Adrenal gland (tissue), 5 donors: ENCODE measurements at regions not wholly inside any gene's neighbourhood (a gene's known extent, or its start where the extent isn't known, plus 50 kb on each side); places are given as distances from the start of the nearest gene placed in this dataset.

Source experiments
- CTCF ChIP-seq, 6 experiments: fragments of 450-650 bp in 4 of 6; fragments of 200-600 bp in 2 of 6; sonication (generic) in 1 of 6; IDR thresholded peaks; 1 replicate in 5 of 6; 2 replicates in 1 of 6; pipeline versions ENCODE4 v1.5.1 to v1.8.0; 2016 to 2021; ENCODE audit warnings: antibody characterized with exemption in 6 of 6, mild to moderate bottlenecking in 2 of 6, moderate library complexity in 1 of 6
- POLR2A ChIP-seq, 2 donors: fragments of 450-650 bp; IDR thresholded peaks; one replicate each; pipeline ENCODE4 v1.6.1; 2017; ENCODE audit warnings: antibody characterized with exemption in 2 of 2, mild to moderate bottlenecking in 2 of 2, moderate library complexity in 1 of 2
- donor health status: DM: no; HTN: no; CAD: no.

DNA sequence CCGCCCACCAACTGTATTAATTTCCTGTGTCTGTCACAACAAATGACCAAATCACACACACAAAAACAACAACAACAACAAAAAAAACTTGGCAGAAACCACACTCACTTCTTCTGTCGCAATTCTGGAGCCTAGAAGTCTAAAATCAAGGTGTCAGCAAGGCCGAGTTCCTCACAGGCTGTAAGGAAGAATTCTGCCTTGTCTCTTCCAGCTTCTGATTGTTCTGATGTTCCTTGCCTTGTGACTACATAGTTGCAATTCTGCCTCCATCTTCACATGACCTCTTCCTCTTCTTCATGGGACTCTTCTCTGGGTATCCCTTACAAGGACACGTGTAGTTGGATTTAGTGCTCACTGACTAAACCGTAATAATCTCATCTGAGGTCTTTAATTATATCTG lies 61.4 kb downstream of the IL12A start:
- TF ChIP-seq CTCF (IDR thresholded peaks at IDR 0.05) = no peak
- no peak for TF ChIP-seq POLR2A (IDR thresholded peaks at IDR 0.05)
